Spleen (tissue), 11 donors: ENCODE measurements at regions not wholly inside any gene's neighbourhood (a gene's known extent, or its start where the extent isn't known, plus 50 kb on each side); places are given as distances from the start of the nearest gene placed in this dataset.

Source experiments
- DNase-seq: peaks from one replicate; pipeline ENCODE4 v3.0.0-alpha.2; 2020
- H3K27ac ChIP-seq, 8 donors: fragments of 200-600 bp; sonication (generic) in 7 of 8; 1 replicate in 4 of 8; 2 replicates in 4 of 8; pipeline versions ENCODE4 v1.5.0 to v1.8.0; 2016 to 2021; ENCODE audit warnings: inconsistent platforms in 4 of 8, mild to moderate bottlenecking in 4 of 8, moderate library complexity in 1 of 8
- H3K27me3 ChIP-seq, 7 donors: fragments of 200-600 bp; sonication (generic) in 6 of 7; replicated peaks in 1 of 7; 1 replicate in 4 of 7; 2 replicates in 3 of 7; pipeline versions ENCODE4 v1.5.0 to v1.8.0; 2016 to 2021; ENCODE audit warnings: inconsistent platforms in 3 of 7, mild to moderate bottlenecking in 1 of 7
- H3K36me3 ChIP-seq, 6 donors: fragments of 200-600 bp; sonication (generic) in 5 of 6; 1 replicate in 4 of 6; 2 replicates in 2 of 6; pipeline versions ENCODE4 v1.5.0 to v1.8.0; 2016 to 2021; ENCODE audit warnings: inconsistent platforms in 2 of 6
- H3K4me1 ChIP-seq, 6 donors: fragments of 200-600 bp; sonication (generic) in 5 of 6; 1 replicate in 3 of 6; 2 replicates in 3 of 6; pipeline versions ENCODE4 v1.5.0 to v1.8.0; 2016 to 2021; ENCODE audit warnings: inconsistent platforms in 3 of 6
- H3K4me3 ChIP-seq, 8 donors: fragments of 200-600 bp; sonication (generic) in 7 of 8; 1 replicate in 4 of 8; 2 replicates in 4 of 8; pipeline versions ENCODE4 v1.5.0 to v1.8.0; 2016 to 2021; ENCODE audit warnings: inconsistent platforms in 4 of 8, mild to moderate bottlenecking in 4 of 8, moderate library complexity in 2 of 8
- H3K9me3 ChIP-seq, 8 donors: fragments of 200-600 bp; sonication (generic) in 7 of 8; 1 replicate in 4 of 8; 2 replicates in 4 of 8; pipeline versions ENCODE4 v1.5.0 to v1.8.0; 2016 to 2021; ENCODE audit warnings: inconsistent platforms in 4 of 8
- POLR2A ChIP-seq, 3 donors: fragments of 450-650 bp; IDR thresholded peaks; one replicate each; pipeline ENCODE4 v1.5.1; 2017; ENCODE audit warnings: antibody characterized with exemption in 3 of 3, mild to moderate bottlenecking in 1 of 3
- POLR2AphosphoS5 ChIP-seq, 3 donors: sonication (generic); formaldehyde crosslinking; IDR thresholded peaks; one replicate each; pipeline ENCODE4 v1.5.1; 2017; ENCODE audit warnings: antibody characterized with exemption in 3 of 3
- WGBS, 5 donors: extraction: QIAGEN DNeasy Blood & Tissue Kit in 3 of 5; methylation state at CpG; one replicate each; pipeline versions ENCODE4 v1.1.5 to v1.1.7; 2013 to 2018; 5-methylcytosine and 5-hydroxymethylcytosine counted together
- intact Hi-C: fragments of 100-400 bp; cut with DNase I; formaldehyde crosslinking; loops from one replicate; pipeline ENCODE4 v1.15.0; 2023; ENCODE audit warnings: low total_unique reads
- TF ChIP-seq, protein P1 (sequence below), 11 experiments: fragments of 200-600 bp in 7 of 11; fragments of 450-650 bp in 4 of 11; sonication (generic) in 4 of 11; IDR thresholded peaks in 8 of 11; conservative IDR thresholded peaks in 3 of 11; 1 replicate in 7 of 11; 2 replicates in 4 of 11; pipeline versions ENCODE4 v1.4.0 to v1.8.0; 2016 to 2021; ENCODE audit warnings: antibody characterized with exemption in 11 of 11, inconsistent platforms in 4 of 11, mild to moderate bottlenecking in 1 of 11
- donor health status: healthy with polysubstance abuse.
- donor health status: DM: no; HTN: no; CAD: no; lungs with moderate emphysema.
- donor health status: DM: no; HTN: no; CAD: no.
- donor health status: Bipolar disorder and iron deficiency.
- donor health status: healthy.
- donor health status: DM: no; HTN: no; CAD: no.
- donor health status: DM: yes; HTN: yes; CAD: no.

DNA sequence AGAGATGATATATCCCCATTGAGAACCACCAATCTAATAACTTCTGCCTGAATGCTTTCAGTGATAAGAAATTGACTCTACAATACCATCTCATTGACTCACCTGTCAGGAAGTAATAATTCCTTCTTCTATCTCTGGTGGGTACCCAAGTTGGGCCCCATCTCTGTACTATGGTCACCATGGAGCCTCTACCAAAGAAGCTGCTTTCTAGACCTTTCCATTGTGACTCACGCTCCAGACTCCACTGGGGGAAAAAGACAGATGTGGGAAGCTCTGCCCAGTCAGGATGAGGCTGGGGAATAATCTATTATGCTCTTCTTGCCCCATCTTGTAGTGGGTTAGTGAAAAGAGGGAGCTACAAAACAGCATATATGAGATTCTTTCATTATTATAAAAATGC, 100.4 kb downstream of the COPRS start:
- Histone ChIP-seq H3K4me1 (peaks cover 0 to 14% (median 9%) of the 10 kb centered on the region in 6 donors), H3K36me3 (no peaks in the 10 kb centered on the region), H3K27me3 (peaks cover 0 to 12% (median 0%) of the 10 kb centered on the region in 7 donors), H3K4me3 (no peak overlapping the region), H3K9me3 (peaks cover 0 to 4% (median 0%) of the 10 kb centered on the region in 8 donors), H3K27ac (no peak overlapping the region)
- intact Hi-C loops: no loop called here
- no peak for DNase-seq
- TF ChIP-seq POLR2A (IDR thresholded peaks at IDR 0.05): no peak
- TF ChIP-seq, protein P1, sequence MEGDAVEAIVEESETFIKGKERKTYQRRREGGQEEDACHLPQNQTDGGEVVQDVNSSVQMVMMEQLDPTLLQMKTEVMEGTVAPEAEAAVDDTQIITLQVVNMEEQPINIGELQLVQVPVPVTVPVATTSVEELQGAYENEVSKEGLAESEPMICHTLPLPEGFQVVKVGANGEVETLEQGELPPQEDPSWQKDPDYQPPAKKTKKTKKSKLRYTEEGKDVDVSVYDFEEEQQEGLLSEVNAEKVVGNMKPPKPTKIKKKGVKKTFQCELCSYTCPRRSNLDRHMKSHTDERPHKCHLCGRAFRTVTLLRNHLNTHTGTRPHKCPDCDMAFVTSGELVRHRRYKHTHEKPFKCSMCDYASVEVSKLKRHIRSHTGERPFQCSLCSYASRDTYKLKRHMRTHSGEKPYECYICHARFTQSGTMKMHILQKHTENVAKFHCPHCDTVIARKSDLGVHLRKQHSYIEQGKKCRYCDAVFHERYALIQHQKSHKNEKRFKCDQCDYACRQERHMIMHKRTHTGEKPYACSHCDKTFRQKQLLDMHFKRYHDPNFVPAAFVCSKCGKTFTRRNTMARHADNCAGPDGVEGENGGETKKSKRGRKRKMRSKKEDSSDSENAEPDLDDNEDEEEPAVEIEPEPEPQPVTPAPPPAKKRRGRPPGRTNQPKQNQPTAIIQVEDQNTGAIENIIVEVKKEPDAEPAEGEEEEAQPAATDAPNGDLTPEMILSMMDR (IDR thresholded peaks at IDR 0.05 in 8 of 11, conservative IDR thresholded peaks at IDR 0.05 in 3 of 11): no peak
- WGBS, 5 donors: 56 to 96% (median 91%) methylated on average over 1 of the region's 1 CpG

DNA sequence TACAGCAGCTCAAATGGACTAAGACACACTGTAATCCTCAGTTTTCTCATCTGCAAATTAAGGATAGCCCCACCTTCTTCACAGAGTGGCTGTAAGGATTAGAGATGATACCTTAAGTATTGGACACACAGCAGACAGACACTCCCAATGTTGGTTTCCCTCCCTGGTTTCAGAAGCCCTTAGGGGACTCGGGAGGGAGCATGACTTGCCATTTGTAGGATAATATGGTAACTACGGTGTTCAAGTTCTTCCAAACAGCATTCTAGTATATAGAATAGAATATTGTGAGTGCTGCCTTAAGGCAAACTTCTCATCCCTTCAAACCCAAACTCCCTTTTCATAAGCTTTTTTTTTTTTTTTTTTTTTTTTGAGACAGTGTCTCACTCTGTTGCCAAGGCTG, 101.9 kb downstream of the COPRS start:
- no peaks in the 10 kb centered on the region for H3K36me3 ChIP-seq
- H3K27ac ChIP-seq: no peak overlapping the region
- H3K27me3 ChIP-seq: peaks cover 0 to 12% (median 0%) of the 10 kb centered on the region in 7 donors
- WGBS, 5 donors: 88 to 98% (median 93%) methylated on average over 2 of the region's 2 CpGs
- H3K4me1 ChIP-seq: peaks cover 0 to 14% (median 9%) of the 10 kb centered on the region in 6 donors
- H3K4me3 ChIP-seq: no peak overlapping the region
- H3K9me3 ChIP-seq: peaks cover 0 to 1% (median 0%) of the 10 kb centered on the region in 8 donors
- intact Hi-C loops: no loop called here
- no peak for TF ChIP-seq POLR2A (IDR thresholded peaks at IDR 0.05)
- TF ChIP-seq POLR2AphosphoS5 (IDR thresholded peaks at IDR 0.05): no peak
- TF ChIP-seq, protein P1 (IDR thresholded peaks at IDR 0.05 in 8 of 11, conservative IDR thresholded peaks at IDR 0.05 in 3 of 11): no peak
- no peak for DNase-seq

DNA sequence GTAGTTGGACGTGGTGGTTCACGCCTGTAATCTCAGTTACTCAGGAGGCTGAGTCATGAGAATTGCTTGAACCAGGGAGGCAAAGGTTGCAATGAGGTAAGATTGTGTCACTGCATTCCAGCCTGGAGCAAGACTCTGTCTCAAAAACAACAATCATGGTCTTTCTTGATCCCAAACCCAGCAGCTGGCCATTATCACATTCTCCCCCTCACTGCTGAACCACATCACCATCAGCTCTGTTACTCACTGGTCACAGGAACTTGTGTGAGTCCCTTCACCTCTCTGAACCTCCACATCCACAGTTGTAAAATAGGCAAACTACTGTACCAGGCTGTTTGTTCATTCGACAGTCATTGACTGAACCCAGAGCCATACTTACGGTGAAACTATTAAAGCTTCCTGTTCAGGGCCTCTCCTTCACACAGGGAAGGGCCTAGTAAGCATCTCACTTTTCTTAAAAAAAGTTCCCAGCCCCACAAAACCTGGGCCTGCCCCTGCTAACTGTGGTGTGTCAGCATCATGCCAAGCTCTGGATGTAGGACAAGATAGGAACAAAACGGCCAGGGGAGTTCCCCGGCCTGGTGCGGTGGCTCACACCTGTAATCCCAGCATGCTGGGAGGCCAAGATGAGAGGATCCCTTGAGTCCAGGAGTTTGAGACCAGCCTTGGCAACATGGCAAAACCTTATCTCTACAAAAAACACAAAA, 104.7 kb downstream of the COPRS start:
- Histone ChIP-seq H3K36me3 (no peaks in the 10 kb centered on the region), H3K9me3 (no peaks in the 10 kb centered on the region), H3K4me1 (no peaks in the 10 kb centered on the region), H3K27me3 (no peaks in the 10 kb centered on the region), H3K27ac (no peak overlapping the region), H3K4me3 (no peak overlapping the region)
- TF ChIP-seq POLR2AphosphoS5 (IDR thresholded peaks at IDR 0.05) (no peak), POLR2A (IDR thresholded peaks at IDR 0.05) (no peak)
- TF ChIP-seq, protein P1 (IDR thresholded peaks at IDR 0.05 in 8 of 11, conservative IDR thresholded peaks at IDR 0.05 in 3 of 11): no peak
- DNase-seq: no peak
- intact Hi-C loops: no loop called here
- WGBS, 5 donors: 90 to 96% (median 92%) methylated on average over 6 to 7 of the region's 7 CpGs

DNA sequence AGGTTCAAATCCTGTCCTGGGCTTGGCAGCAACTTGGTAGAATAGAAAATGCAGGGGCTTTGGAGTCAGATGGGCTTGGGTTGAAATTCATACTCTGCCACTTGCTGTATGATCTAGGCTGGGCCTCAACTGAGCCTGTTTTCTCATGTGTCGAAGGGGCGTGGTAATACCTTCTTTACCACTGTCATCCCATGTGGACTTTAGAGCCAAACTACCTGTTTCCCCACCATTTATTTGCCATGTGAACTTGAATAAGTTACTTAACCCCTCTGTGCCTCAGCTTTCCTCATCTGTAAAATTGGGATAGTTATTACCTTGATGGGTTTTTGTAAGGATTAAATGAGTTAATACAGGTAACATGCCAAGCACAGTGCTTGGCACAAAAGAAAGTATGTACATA, 106.0 kb downstream of the COPRS start:
- intact Hi-C loops: no loop called here
- WGBS, 5 donors: 88 to 95% (median 93%) methylated on average over 2 of the region's 2 CpGs
- DNase-seq: no peak

More for the DNA sequence above, 106.0 kb downstream of the COPRS start:
- Histone ChIP-seq H3K36me3 (no peaks in the 10 kb centered on the region), H3K9me3 (no peaks in the 10 kb centered on the region), H3K4me1 (no peaks in the 10 kb centered on the region), H3K27me3 (no peaks in the 10 kb centered on the region), H3K27ac (no peak overlapping the region), H3K4me3 (no peak overlapping the region)
- no peak for TF ChIP-seq POLR2AphosphoS5 (IDR thresholded peaks at IDR 0.05)
- TF ChIP-seq POLR2A (IDR thresholded peaks at IDR 0.05): no peak
- TF ChIP-seq, protein P1 (IDR thresholded peaks at IDR 0.05 in 8 of 11, conservative IDR thresholded peaks at IDR 0.05 in 3 of 11): no peak
